ENCODE measurements at regions not wholly inside any gene's neighbourhood (a gene's known extent, or its start where the extent isn't known, plus 50 kb on each side); places are given as distances from the start of the nearest gene placed in this dataset.

DNA sequence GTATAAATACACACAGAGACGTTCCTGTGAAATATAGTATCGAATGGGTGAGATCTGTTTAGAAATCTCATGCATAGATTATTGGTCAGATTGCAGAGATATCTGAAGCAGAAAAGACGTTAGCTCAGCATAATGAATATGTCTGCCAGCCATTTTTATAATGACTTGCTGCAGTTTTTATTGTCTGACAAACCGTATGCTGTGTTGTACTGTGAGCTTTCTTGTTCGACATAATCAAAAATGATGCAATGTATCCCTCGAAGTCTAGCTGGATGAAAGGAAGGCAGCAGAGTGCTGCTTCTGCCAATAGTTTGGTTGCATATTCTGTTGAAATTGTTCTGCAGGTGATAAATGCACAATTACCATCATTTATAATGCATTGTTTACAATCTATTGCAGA, 514.9 kb upstream of the ARRDC3 start:
- no peak overlapping the region for H3K4me3 ChIP-seq (replicated peaks; ENCODE audit: insufficient read depth, low read length)
- DNase-seq (ENCODE audit: low read depth in 1 of 2, low spot score in 1 of 2), result no peak
- no peak overlapping the region for H3K27ac ChIP-seq (replicated peaks)
- no peaks in the 10 kb centered on the region for H3K27me3 ChIP-seq (ENCODE audit: insufficient read depth, poor library complexity, severe bottlenecking)
- TF ChIP-seq, protein P1, sequence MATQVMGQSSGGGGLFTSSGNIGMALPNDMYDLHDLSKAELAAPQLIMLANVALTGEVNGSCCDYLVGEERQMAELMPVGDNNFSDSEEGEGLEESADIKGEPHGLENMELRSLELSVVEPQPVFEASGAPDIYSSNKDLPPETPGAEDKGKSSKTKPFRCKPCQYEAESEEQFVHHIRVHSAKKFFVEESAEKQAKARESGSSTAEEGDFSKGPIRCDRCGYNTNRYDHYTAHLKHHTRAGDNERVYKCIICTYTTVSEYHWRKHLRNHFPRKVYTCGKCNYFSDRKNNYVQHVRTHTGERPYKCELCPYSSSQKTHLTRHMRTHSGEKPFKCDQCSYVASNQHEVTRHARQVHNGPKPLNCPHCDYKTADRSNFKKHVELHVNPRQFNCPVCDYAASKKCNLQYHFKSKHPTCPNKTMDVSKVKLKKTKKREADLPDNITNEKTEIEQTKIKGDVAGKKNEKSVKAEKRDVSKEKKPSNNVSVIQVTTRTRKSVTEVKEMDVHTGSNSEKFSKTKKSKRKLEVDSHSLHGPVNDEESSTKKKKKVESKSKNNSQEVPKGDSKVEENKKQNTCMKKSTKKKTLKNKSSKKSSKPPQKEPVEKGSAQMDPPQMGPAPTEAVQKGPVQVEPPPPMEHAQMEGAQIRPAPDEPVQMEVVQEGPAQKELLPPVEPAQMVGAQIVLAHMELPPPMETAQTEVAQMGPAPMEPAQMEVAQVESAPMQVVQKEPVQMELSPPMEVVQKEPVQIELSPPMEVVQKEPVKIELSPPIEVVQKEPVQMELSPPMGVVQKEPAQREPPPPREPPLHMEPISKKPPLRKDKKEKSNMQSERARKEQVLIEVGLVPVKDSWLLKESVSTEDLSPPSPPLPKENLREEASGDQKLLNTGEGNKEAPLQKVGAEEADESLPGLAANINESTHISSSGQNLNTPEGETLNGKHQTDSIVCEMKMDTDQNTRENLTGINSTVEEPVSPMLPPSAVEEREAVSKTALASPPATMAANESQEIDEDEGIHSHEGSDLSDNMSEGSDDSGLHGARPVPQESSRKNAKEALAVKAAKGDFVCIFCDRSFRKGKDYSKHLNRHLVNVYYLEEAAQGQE (IDR thresholded peaks at IDR 0.05; ENCODE audit: insufficient replicate concordance, low read depth), result no peak
- TF ChIP-seq POLR2AphosphoS5 (IDR thresholded peaks at IDR 0.05; ENCODE audit: low read depth), result no peak

DNA sequence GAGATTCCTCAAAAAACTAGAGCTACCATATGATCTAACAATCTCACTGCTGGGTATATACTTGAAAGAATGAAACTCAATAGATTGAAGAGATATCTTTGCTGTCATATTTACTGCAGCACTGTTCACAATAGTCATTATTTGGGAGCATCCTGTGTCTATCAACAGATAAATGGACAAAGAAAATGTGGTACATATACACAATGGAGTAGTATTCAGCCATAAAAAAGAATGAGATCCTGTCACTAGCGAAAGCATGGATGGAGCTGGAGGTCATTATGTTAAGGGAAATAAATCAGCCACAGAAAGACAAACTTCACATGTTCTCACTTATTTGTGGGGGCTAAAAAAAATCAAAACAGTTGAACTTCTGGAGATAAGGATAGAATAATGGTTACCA, 505.7 kb upstream of the ARRDC3 start:
- TF ChIP-seq, protein P1 (IDR thresholded peaks at IDR 0.05; ENCODE audit: insufficient replicate concordance, low read depth), result no peak
- TF ChIP-seq SPI1 (IDR thresholded peaks at IDR 0.05; ENCODE audit: borderline replicate concordance, low read depth) (no peak), GABPA (IDR thresholded peaks at IDR 0.05; ENCODE audit: low read depth) (no peak), CTCF (IDR thresholded peaks at IDR 0.05; ENCODE audit: insufficient read depth, low read length) (no peak), POLR2AphosphoS5 (IDR thresholded peaks at IDR 0.05; ENCODE audit: low read depth) (no peak)
- no peaks in the 10 kb centered on the region for H3K27me3 ChIP-seq (ENCODE audit: insufficient read depth, poor library complexity, severe bottlenecking)
- DNase-seq (ENCODE audit: low read depth in 1 of 2, low spot score in 1 of 2), result no peak
- H3K4me3 ChIP-seq (replicated peaks; ENCODE audit: insufficient read depth, low read length), result no peak overlapping the region
- H3K27ac ChIP-seq (replicated peaks), result no peak overlapping the region

- H3K27me3 ChIP-seq (ENCODE audit: insufficient read depth, poor library complexity, severe bottlenecking), result no peaks in the 10 kb centered on the region
- TF ChIP-seq SPI1 (IDR thresholded peaks at IDR 0.05; ENCODE audit: borderline replicate concordance, low read depth) (no peak), POLR2AphosphoS5 (IDR thresholded peaks at IDR 0.05; ENCODE audit: low read depth) (no peak), CTCF (IDR thresholded peaks at IDR 0.05; ENCODE audit: insufficient read depth, low read length) (no peak), GABPA (IDR thresholded peaks at IDR 0.05; ENCODE audit: low read depth) (no peak)
- TF ChIP-seq, protein P1 (IDR thresholded peaks at IDR 0.05; ENCODE audit: insufficient replicate concordance, low read depth), result no peak
- no peak overlapping the region for H3K4me3 ChIP-seq (replicated peaks; ENCODE audit: insufficient read depth, low read length)
- H3K27ac ChIP-seq (replicated peaks), result no peak overlapping the region
- no peak for DNase-seq (ENCODE audit: low read depth in 1 of 2, low spot score in 1 of 2)
These were observed 502.5 kb upstream of the ARRDC3 start for GRCh38 chr5:91885291-91886265.

Data from HL-60 (cell line).